K562 (cell line): ENCODE measurements at regions not wholly inside any gene's neighbourhood (a gene's known extent, or its start where the extent isn't known, plus 50 kb on each side); places are given as distances from the start of the nearest gene placed in this dataset.

Source experiments
- ATAC-seq: fragments of 200-7000 bp; cut with Tn5 transposase; 3 replicates; pipeline ENCODE4 v1.9.1; 2020; ENCODE audit warnings: moderate library complexity
- BruUV-seq: library from RNA; stranded (reverse); fragments of 400-500 nt; replicated peaks from 2 replicates; lab custom pipeline; 2021; lab: Mats Ljungman, UMichigan
- CTCF ChIA-PET: fragments of 300-600 bp; formaldehyde crosslinking; extraction: SDS; loops from one replicate; lab custom pipeline; 2021; ENCODE audit warnings: low intra/inter-chr PET ratio; lab: Yijun Ruan, JAX
- POLR2A ChIA-PET: fragments of 300-600, 350-650 bp; sonication (Branson Sonifier 250); formaldehyde crosslinking; extraction: SDS; loops from one replicate; lab custom pipeline; 2021; ENCODE audit warnings: antibody characterized with exemption, inconsistent platforms; lab: Yijun Ruan, JAX
- DNase-seq, 4 experiments: peaks; one replicate each; pipeline versions ENCODE4 v3.0.0 to v3.0.0-alpha.2; 2011 to 2018; ENCODE audit warnings: low spot score in 3 of 4, mixed read lengths in 3 of 4; ENCODE audit errors: extremely low read depth in 1 of 4
- FAIRE-seq: peaks from 2 replicates; lab custom pipeline; 2011; peaks lifted over from hg19 to GRCh38; lab: Jason Lieb, UNC
- H2AFZ ChIP-seq: 2 replicates; pipeline ENCODE4 v1.6.0; 2011; ENCODE audit warnings: low read depth, low read length, control low read depth, inconsistent platforms
- H3K27ac ChIP-seq: fragments of 200-600 bp; 3 replicates; pipeline ENCODE4 v1.8.0; 2011; ENCODE audit warnings: low read depth, mild to moderate bottlenecking, control low read depth, inconsistent platforms, low read length, moderate library complexity, mixed read lengths; ENCODE audit errors: extremely low read depth
- H3K27me3 ChIP-seq, 2 experiments: fragments of 300-600 bp in 1 of 2; 2 replicates in 1 of 2; 3 replicates in 1 of 2; pipeline versions ENCODE4 v1.6.0 to v1.8.0; 2011; ENCODE audit warnings: inconsistent platforms in 2 of 2, low read length in 2 of 2, mild to moderate bottlenecking in 1 of 2, mixed read lengths in 1 of 2, moderate library complexity in 1 of 2; ENCODE audit not compliant: control insufficient read depth in 2 of 2, insufficient read depth in 2 of 2
- H3K36me3 ChIP-seq: fragments of 300-600 bp; 3 replicates; pipeline ENCODE4 v1.8.0; 2011; ENCODE audit warnings: mild to moderate bottlenecking, low read length, inconsistent platforms; ENCODE audit not compliant: control insufficient read depth, insufficient read depth
- H3K4me1 ChIP-seq, 2 experiments: fragments of 200-600 bp in 1 of 2; replicated peaks in 1 of 2; 2 replicates in 1 of 2; 3 replicates in 1 of 2; pipeline versions ENCODE4 v1.5.1 to v1.8.0; 2011; ENCODE audit warnings: inconsistent platforms in 2 of 2, low read length in 2 of 2, mild to moderate bottlenecking in 1 of 2, mixed read lengths in 1 of 2, moderate library complexity in 1 of 2; ENCODE audit not compliant: control insufficient read depth in 2 of 2, insufficient read depth in 2 of 2
- H3K4me2 ChIP-seq: 2 replicates; pipeline ENCODE4 v1.6.1; 2011; ENCODE audit warnings: low read length, control low read depth, inconsistent platforms, mixed read lengths; ENCODE audit not compliant: insufficient read depth
- H3K4me3 ChIP-seq: fragments of 200-600 bp; sonication (generic), shearing (Covaris generic); 2 replicates; pipeline ENCODE4 v1.5.1; 2016; ENCODE audit warnings: control low read depth, inconsistent platforms
- H3K79me2 ChIP-seq: fragments of 200-600 bp; 3 replicates; pipeline ENCODE4 v1.8.0; 2011; ENCODE audit warnings: low read length, inconsistent platforms; ENCODE audit not compliant: control insufficient read depth, insufficient read depth
- H3K9ac ChIP-seq, 2 experiments: 2 replicates each; pipeline versions ENCODE4 v1.6.0 to v1.6.1; 2011; ENCODE audit warnings: low read depth in 2 of 2, low read length in 2 of 2, control low read depth in 1 of 2, inconsistent platforms in 1 of 2, mild to moderate bottlenecking in 1 of 2, mixed read lengths in 1 of 2; ENCODE audit not compliant: insufficient read depth in 1 of 2
- H3K9me1 ChIP-seq: one replicate; pipeline ENCODE4 v1.6.0; 2011; ENCODE audit warnings: inconsistent platforms, mild to moderate bottlenecking, low read length, moderate library complexity; ENCODE audit not compliant: control insufficient read depth, insufficient read depth
- H3K9me3 ChIP-seq: replicated peaks from 2 replicates; pipeline ENCODE4 v1.5.1; 2011; ENCODE audit warnings: low read depth, low read length, inconsistent platforms; ENCODE audit not compliant: control insufficient read depth, insufficient read depth
- H4K20me1 ChIP-seq: replicated peaks from 2 replicates; pipeline ENCODE4 v1.6.1; 2011; ENCODE audit warnings: low read length, inconsistent platforms, mixed read lengths; ENCODE audit not compliant: control insufficient read depth, insufficient read depth
- CBX8 ChIP-seq: fragments of 200-600 bp; sonication (generic); IDR thresholded peaks from 2 replicates; pipeline ENCODE4 v1.6.1; 2012; ENCODE audit warnings: borderline replicate concordance, mixed run types, low read depth, mild to moderate bottlenecking, moderate library complexity, mixed read lengths, low read length, control low read depth, inconsistent platforms; ENCODE audit not compliant: poor library complexity, severe bottlenecking; ENCODE audit errors: extremely low read depth
- DDX20 ChIP-seq: fragments of 450-650 bp; IDR thresholded peaks from 2 replicates; pipeline ENCODE4 v1.6.1; 2016; ENCODE audit warnings: missing genetic modification characterization, low read depth, mild to moderate bottlenecking, missing compliant biosample characterization, moderate library complexity
- ELF4 ChIP-seq: fragments of 450-650 bp; formaldehyde crosslinking; IDR thresholded peaks from 2 replicates; pipeline ENCODE4 v1.4.0; 2022; ENCODE audit warnings: missing genetic modification characterization
- EP300 ChIP-seq: IDR thresholded peaks from 2 replicates; pipeline ENCODE4 v1.6.1; 2012; ENCODE audit warnings: low read length, improper control_type of control experiment
- HMGN3 ChIP-seq: IDR thresholded peaks from 2 replicates; pipeline ENCODE4 v1.6.1; 2011; ENCODE audit warnings: borderline replicate concordance, low read depth, mild to moderate bottlenecking, mixed read lengths, low read length; ENCODE audit not compliant: insufficient read length; ENCODE audit errors: extremely low read depth
- KAT2B ChIP-seq: IDR thresholded peaks from one replicate; pipeline ENCODE4 v1.6.1; 2012; ENCODE audit warnings: low read depth, mild to moderate bottlenecking, control low read depth, inconsistent platforms, low read length, moderate library complexity
- KHSRP ChIP-seq: fragments of 450-650 bp; IDR thresholded peaks from 2 replicates; pipeline ENCODE4 v1.6.1; 2017
- MTA2 ChIP-seq: fragments of 450-650 bp; IDR thresholded peaks from 2 replicates; pipeline ENCODE4 v1.6.1; 2016; ENCODE audit warnings: low read depth
- MTF1 ChIP-seq: fragments of 250-450 bp; sonication (Bioruptor Pico); IDR thresholded peaks from 2 replicates; pipeline ENCODE4 v1.9.0; 2021; ENCODE audit warnings: moderate library complexity, mild to moderate bottlenecking, inconsistent platforms, borderline replicate concordance
- POLR3A ChIP-seq: IDR thresholded peaks from 2 replicates; pipeline ENCODE4 v1.6.1; 2011; ENCODE audit warnings: borderline replicate concordance, mild to moderate bottlenecking, moderate library complexity; ENCODE audit not compliant: insufficient read length, insufficient read depth; ENCODE audit errors: extremely low read depth
- POU5F1 ChIP-seq: fragments of 150-350 bp; IDR thresholded peaks from 2 replicates; pipeline ENCODE4 v1.6.1; 2014; ENCODE audit warnings: borderline replicate concordance, low read length, low read depth, mild to moderate bottlenecking; ENCODE audit not compliant: partially characterized antibody
- SMAD1 ChIP-seq: fragments of 150-350 bp; IDR thresholded peaks from 2 replicates; pipeline ENCODE4 v1.6.1; 2014; ENCODE audit warnings: low read length, low read depth; ENCODE audit not compliant: partially characterized antibody
- SMAD3 ChIP-seq: fragments of 450-650 bp; formaldehyde crosslinking; conservative IDR thresholded peaks from 2 replicates; pipeline ENCODE4 v1.4.0; 2020; ENCODE audit warnings: mild to moderate bottlenecking
- ZNF217 ChIP-seq: sonication (generic); formaldehyde crosslinking; IDR thresholded peaks from 2 replicates; pipeline ENCODE4 v1.8.0; 2022; ENCODE audit warnings: mild to moderate bottlenecking, missing genetic modification reagents
- in situ Hi-C: fragments of 300-500 bp; cut with MboI; formaldehyde crosslinking; loops from 4 replicates; pipeline ENCODE4 v1.15.0; 2018; ENCODE audit warnings: inconsistent platforms, mixed read lengths
- intact Hi-C: fragments of 100-400 bp; cut with micrococcal nuclease; formaldehyde crosslinking; loops from 2 replicates; pipeline ENCODE4 v1.14.2; 2022
- TF ChIP-seq, protein P1 (sequence below): sonication (generic); formaldehyde crosslinking; IDR thresholded peaks from 2 replicates; pipeline ENCODE4 v1.9.0; 2022; ENCODE audit warnings: mild to moderate bottlenecking, missing genetic modification reagents
- TF ChIP-seq, protein P2 (sequence below): sonication (generic); formaldehyde crosslinking; IDR thresholded peaks from 2 replicates; pipeline ENCODE4 v1.8.1; 2023; ENCODE audit warnings: mild to moderate bottlenecking, missing genetic modification reagents

DNA sequence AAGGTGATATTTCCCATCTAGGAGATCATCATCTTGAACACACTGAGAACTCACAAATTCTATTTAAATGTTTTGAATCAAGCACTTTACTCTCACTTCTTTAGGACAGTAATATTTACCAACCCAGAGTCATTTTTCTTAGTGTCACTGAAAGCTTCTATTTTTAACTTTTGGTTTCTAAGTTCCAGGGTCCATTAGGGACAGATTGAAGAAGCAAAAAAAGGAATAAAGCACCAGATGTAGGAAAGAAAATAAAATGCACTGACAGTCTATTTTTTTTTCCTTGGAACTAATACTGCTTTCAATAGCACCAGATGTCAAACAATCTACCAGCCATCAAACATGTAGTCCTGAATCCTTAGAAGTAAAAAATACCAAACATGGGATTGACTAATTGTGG, 526.7 kb upstream of the LRRN3 start:
- intact Hi-C loops: no loop called here
- ATAC-seq (no peak), FAIRE-seq (peak; percentile 44), DNase-seq (no peak)
- no peak overlapping the region for H3K9ac ChIP-seq
- no peaks in the 10 kb centered on the region for H3K36me3 ChIP-seq
- H3K27ac ChIP-seq: no peak overlapping the region
- no peaks in the 10 kb centered on the region for H3K4me1 ChIP-seq
- POLR2A ChIA-PET: interaction anchor here (1.3 kb wide), 1 partner anchor 10 kb away, joined by 4 read pairs; no protein-coding TSS in a partner anchor
- H2AFZ ChIP-seq: peak overlapping the region; percentile 53; the same call in 1 of the 2 replicates
- H3K9me1 ChIP-seq: no peaks in the 10 kb centered on the region
- H3K9me3 ChIP-seq: no peaks in the 10 kb centered on the region
- H3K27me3 ChIP-seq: no peaks in the 10 kb centered on the region
- CTCF ChIA-PET: no interaction called here
- no peaks in the 10 kb centered on the region for H4K20me1 ChIP-seq
- H3K4me2 ChIP-seq: no peak overlapping the region
- H3K79me2 ChIP-seq: no peaks in the 10 kb centered on the region
- no peak overlapping the region for H3K4me3 ChIP-seq
- no TSS peak for BruUV-seq
- in situ Hi-C loops: no loop called here
- TF ChIP-seq, protein P1, sequence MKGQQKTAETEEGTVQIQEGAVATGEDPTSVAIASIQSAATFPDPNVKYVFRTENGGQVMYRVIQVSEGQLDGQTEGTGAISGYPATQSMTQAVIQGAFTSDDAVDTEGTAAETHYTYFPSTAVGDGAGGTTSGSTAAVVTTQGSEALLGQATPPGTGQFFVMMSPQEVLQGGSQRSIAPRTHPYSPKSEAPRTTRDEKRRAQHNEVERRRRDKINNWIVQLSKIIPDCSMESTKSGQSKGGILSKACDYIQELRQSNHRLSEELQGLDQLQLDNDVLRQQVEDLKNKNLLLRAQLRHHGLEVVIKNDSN (CRISPR knock-in tag): no peak
- no peak for TF ChIP-seq EP300
- no peak for TF ChIP-seq HMGN3
- TF ChIP-seq MTF1 (CRISPR knock-in tag): no peak
- TF ChIP-seq, protein P2, sequence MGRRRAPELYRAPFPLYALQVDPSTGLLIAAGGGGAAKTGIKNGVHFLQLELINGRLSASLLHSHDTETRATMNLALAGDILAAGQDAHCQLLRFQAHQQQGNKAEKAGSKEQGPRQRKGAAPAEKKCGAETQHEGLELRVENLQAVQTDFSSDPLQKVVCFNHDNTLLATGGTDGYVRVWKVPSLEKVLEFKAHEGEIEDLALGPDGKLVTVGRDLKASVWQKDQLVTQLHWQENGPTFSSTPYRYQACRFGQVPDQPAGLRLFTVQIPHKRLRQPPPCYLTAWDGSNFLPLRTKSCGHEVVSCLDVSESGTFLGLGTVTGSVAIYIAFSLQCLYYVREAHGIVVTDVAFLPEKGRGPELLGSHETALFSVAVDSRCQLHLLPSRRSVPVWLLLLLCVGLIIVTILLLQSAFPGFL (CRISPR knock-in tag): no peak
- no peak for TF ChIP-seq ELF4 (CRISPR knock-in tag)
- TF ChIP-seq MTA2: no peak
- TF ChIP-seq CBX8: no peak
- TF ChIP-seq ZNF217: no peak
- no peak for TF ChIP-seq SMAD1
- no peak for TF ChIP-seq KHSRP
- TF ChIP-seq POLR3A: no peak
- no peak for TF ChIP-seq KAT2B
- TF ChIP-seq DDX20: no peak
- TF ChIP-seq POU5F1: no peak
- no peak for TF ChIP-seq SMAD3
